GM18520 (cell line): ENCODE measurements at regions not wholly inside any gene's neighbourhood (a gene's known extent, or its start where the extent isn't known, plus 50 kb on each side); places are given as distances from the start of the nearest gene placed in this dataset.

Experiments
- ATAC-seq: cut with Tn5 transposase; IDR thresholded peaks from one replicate; pipeline ENCODE4 v1.9.1; 2021; ENCODE audit not compliant: unreplicated experiment

- no peak for ATAC-seq
Measured at GRCh38 chr12:126534942-126535341, 1469.7 kb downstream of the AACS start.

GRCh38 chr12:126535971-126536370 lies 1470.7 kb downstream of the AACS start:
- ATAC-seq = no peak

- ATAC-seq = no peak
Measured at GRCh38 chr12:126537961-126538530, 1472.8 kb downstream of the AACS start.

- no peak for ATAC-seq
Measured at GRCh38 chr12:126538888-126539287, 1473.7 kb downstream of the AACS start.

- ATAC-seq = no peak
Measured at GRCh38 chr12:126545411-126545810, 1480.2 kb downstream of the AACS start.

- no peak for ATAC-seq
Measured at GRCh38 chr12:126547905-126548304, 1482.7 kb downstream of the AACS start.

- ATAC-seq = no peak
Measured at GRCh38 chr12:126551869-126552268, 1486.6 kb downstream of the AACS start.

GRCh38 chr12:126554625-126555024 lies 1489.4 kb downstream of the AACS start:
- ATAC-seq = no peak

- ATAC-seq = no peak
Measured at GRCh38 chr12:126557659-126558058, 1492.4 kb downstream of the AACS start.

GRCh38 chr12:126558219-126558618 lies 1493.0 kb downstream of the AACS start:
- ATAC-seq = no peak

GRCh38 chr12:126558810-126559209 lies 1493.6 kb downstream of the AACS start:
- no peak for ATAC-seq

GRCh38 chr12:126567016-126567415 lies 1501.8 kb downstream of the AACS start:
- no peak for ATAC-seq

- ATAC-seq = no peak
Measured at GRCh38 chr12:126569706-126570105, 1504.5 kb downstream of the AACS start.

GRCh38 chr12:126570566-126570965 lies 1505.3 kb downstream of the AACS start:
- no peak for ATAC-seq

- ATAC-seq = no peak
Measured at GRCh38 chr12:126572170-126572569, 1506.9 kb downstream of the AACS start.

GRCh38 chr12:126581655-126582054 lies 1516.4 kb downstream of the AACS start:
- no peak for ATAC-seq

GRCh38 chr12:126582231-126582630 lies 1517.0 kb downstream of the AACS start:
- no peak for ATAC-seq

GRCh38 chr12:126588586-126589249 lies 1523.5 kb downstream of the AACS start:
- no peak for ATAC-seq

GRCh38 chr12:126591533-126591932 lies 1526.3 kb downstream of the AACS start:
- no peak for ATAC-seq

- no peak for ATAC-seq
Measured at GRCh38 chr12:126601184-126602170, 1536.2 kb downstream of the AACS start.

GRCh38 chr12:126602612-126603011 lies 1537.4 kb downstream of the AACS start:
- ATAC-seq = no peak

GRCh38 chr12:126607157-126607556 lies 1541.9 kb downstream of the AACS start:
- no peak for ATAC-seq
